Fibroblast of lung (primary cell): ENCODE measurements at regions not wholly inside any gene's neighbourhood (a gene's known extent, or its start where the extent isn't known, plus 50 kb on each side); places are given as distances from the start of the nearest gene placed in this dataset.
"Not testable (repeated sequence)": the region's sequence is repeated elsewhere in the genome, so short reads cannot be mapped to it uniquely, and the experiment has no call there.

Source experiments
- DNase-seq, 2 donors: peaks; one replicate each; pipeline versions ENCODE4 v3.0.0 to v3.0.0-alpha.2; 2010; ENCODE audit warnings: low read depth in 2 of 2
- H2AFZ ChIP-seq: 2 replicates; pipeline ENCODE4 v1.5.1; 2012; ENCODE audit warnings: low read length, control low read depth, inconsistent platforms
- H3K27ac ChIP-seq: 2 replicates; pipeline ENCODE4 v1.5.1; 2011; ENCODE audit warnings: low read length, control low read depth; ENCODE audit not compliant: insufficient read depth
- H3K27me3 ChIP-seq: 2 replicates; pipeline ENCODE4 v1.5.1; 2011; ENCODE audit warnings: mild to moderate bottlenecking, low read length; ENCODE audit not compliant: control insufficient read depth, insufficient read depth
- H3K36me3 ChIP-seq: 2 replicates; pipeline ENCODE4 v1.5.1; 2011; ENCODE audit warnings: low read length; ENCODE audit not compliant: control insufficient read depth, insufficient read depth
- H3K4me1 ChIP-seq: 2 replicates; pipeline ENCODE4 v1.5.1; 2011; ENCODE audit warnings: low read length; ENCODE audit not compliant: control insufficient read depth, insufficient read depth; ENCODE audit errors: extremely low read depth
- H3K4me2 ChIP-seq: 2 replicates; pipeline ENCODE4 v1.5.1; 2011; ENCODE audit warnings: low read length, control low read depth; ENCODE audit not compliant: insufficient read depth; ENCODE audit errors: extremely low read depth
- H3K4me3 ChIP-seq, 4 experiments: fragments of 200-600 bp in 1 of 4; sonication (generic) in 1 of 4; replicated peaks in 1 of 4; 2 replicates each; pipeline ENCODE4 v1.5.1; 2011 to 2016; ENCODE audit warnings: low read length in 4 of 4, low read depth in 3 of 4, mild to moderate bottlenecking in 3 of 4, control low read depth in 2 of 4, inconsistent platforms in 1 of 4, mixed read lengths in 1 of 4; ENCODE audit not compliant: insufficient read depth in 1 of 4; ENCODE audit errors: control extremely low read depth in 1 of 4
- H3K79me2 ChIP-seq: 2 replicates; pipeline ENCODE4 v1.5.1; 2012; ENCODE audit warnings: mild to moderate bottlenecking, low read length, inconsistent platforms; ENCODE audit not compliant: control insufficient read depth, insufficient read depth
- H3K9ac ChIP-seq: 2 replicates; pipeline ENCODE4 v1.5.1; 2011; ENCODE audit warnings: mild to moderate bottlenecking, low read length, control low read depth; ENCODE audit not compliant: insufficient read depth
- H3K9me3 ChIP-seq: 2 replicates; pipeline ENCODE4 v1.5.1; 2012; ENCODE audit warnings: low read depth, low read length; ENCODE audit not compliant: control insufficient read depth, insufficient read depth
- H4K20me1 ChIP-seq: 2 replicates; pipeline ENCODE4 v1.5.1; 2011; ENCODE audit warnings: low read length; ENCODE audit not compliant: control insufficient read depth, insufficient read depth; ENCODE audit errors: extremely low read depth
- CTCF ChIP-seq, 2 donors: IDR thresholded peaks in 1 of 2; conservative IDR thresholded peaks in 1 of 2; 1 replicate in 1 of 2; 2 replicates in 1 of 2; pipeline ENCODE4 v1.5.1; 2011 to 2012; ENCODE audit warnings: low read length in 2 of 2, control low read depth in 1 of 2, inconsistent platforms in 1 of 2, low read depth in 1 of 2, mild to moderate bottlenecking in 1 of 2
- EZH2 ChIP-seq: IDR thresholded peaks from 2 replicates; pipeline ENCODE4 v1.5.1; 2012; ENCODE audit warnings: low read length, control low read depth, mild to moderate bottlenecking; ENCODE audit errors: missing control alignments

DNA sequence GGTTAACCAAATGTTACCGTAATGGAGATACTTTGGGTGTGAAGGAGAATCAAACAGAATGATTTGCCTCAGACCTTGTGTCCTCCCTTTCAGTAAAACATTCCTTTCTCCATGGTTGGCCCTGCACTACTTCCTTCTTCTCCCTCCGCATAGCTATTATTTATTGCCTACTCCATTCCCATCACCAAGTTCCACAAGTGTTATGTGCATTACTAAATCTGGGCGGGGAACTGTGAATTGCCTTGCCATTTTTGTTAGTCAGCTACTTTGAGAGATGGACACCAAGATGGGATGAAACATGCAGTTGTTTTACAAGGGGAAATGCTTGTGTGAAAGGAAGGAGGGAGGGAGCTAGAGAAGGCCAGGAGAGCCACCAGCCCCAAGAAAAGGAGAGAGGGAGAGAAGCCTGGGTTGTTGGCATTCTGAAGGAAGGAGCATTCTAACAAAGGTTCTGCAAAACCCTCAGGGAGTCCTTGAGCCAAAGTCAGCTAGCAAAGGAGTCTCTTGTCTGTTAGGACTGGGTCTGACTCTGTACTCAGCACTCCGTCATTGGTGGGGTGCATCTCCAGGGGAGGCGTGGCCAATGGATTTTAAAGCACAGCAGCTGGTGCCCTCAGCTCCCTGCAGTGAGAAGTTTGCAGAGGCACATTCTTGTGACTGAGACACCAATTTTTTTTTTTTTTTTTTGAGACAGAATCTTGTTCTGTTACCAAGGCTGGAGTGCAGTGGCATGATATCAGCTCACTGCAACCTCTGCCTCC is 83.6 kb upstream of the CHD6 start:
- no peak for DNase-seq
- no peak overlapping the region for H3K4me3 ChIP-seq
- H3K9me3 ChIP-seq, result no peaks in the 10 kb centered on the region
- H3K79me2 ChIP-seq, result no peaks in the 10 kb centered on the region
- no peaks in the 10 kb centered on the region for H3K36me3 ChIP-seq
- H2AFZ ChIP-seq, result no peak overlapping the region
- no peaks in the 10 kb centered on the region for H4K20me1 ChIP-seq
- no peaks in the 10 kb centered on the region for H3K27me3 ChIP-seq
- TF ChIP-seq CTCF (conservative IDR thresholded peaks at IDR 0.05 in 1 of 2, IDR thresholded peaks at IDR 0.05 in 1 of 2; ENCODE audit: low read depth in 1 of 2, low read length in 2 of 2) (no peak), EZH2 (no peak)
- H3K27ac ChIP-seq, result no peak overlapping the region
- no peaks in the 10 kb centered on the region for H3K4me1 ChIP-seq
- H3K9ac ChIP-seq, result no peak overlapping the region
- no peak overlapping the region for H3K4me2 ChIP-seq

DNA sequence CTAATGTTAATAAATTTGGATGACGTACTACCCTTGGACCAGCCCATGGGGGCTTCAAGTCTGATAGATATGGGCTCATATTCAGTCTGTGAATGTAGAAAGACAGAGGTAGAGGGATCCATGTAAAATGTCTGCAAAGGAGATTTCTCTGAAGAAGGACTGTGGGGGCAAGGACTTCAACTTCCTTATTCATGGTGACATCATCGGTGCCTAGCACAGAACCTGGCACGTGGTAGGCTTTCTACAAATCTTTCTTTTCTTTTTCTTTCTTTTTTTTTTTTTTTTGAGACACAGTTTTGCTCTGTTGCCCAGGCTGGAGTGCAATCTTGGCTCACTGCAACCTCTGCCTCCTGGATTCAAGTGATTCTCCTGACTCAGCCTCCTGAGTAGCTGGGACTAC is 81.5 kb upstream of the CHD6 start:
- not testable (repeated sequence) for H3K36me3 ChIP-seq, H3K27ac ChIP-seq, H3K27me3 ChIP-seq, H2AFZ ChIP-seq, H3K9me3 ChIP-seq, H3K4me1 ChIP-seq, H3K4me3 ChIP-seq, H3K9ac ChIP-seq, H4K20me1 ChIP-seq, H3K4me2 ChIP-seq, H3K79me2 ChIP-seq, DNase-seq

- Histone ChIP-seq H3K4me2 (no peak overlapping the region), H3K9me3 (no peaks in the 10 kb centered on the region), H2AFZ (no peak overlapping the region), H3K9ac (no peak overlapping the region), H3K36me3 (no peaks in the 10 kb centered on the region), H3K79me2 (no peaks in the 10 kb centered on the region), H3K4me1 (no peaks in the 10 kb centered on the region), H4K20me1 (no peaks in the 10 kb centered on the region), H3K4me3 (no peak overlapping the region), H3K27me3 (no peaks in the 10 kb centered on the region), H3K27ac (no peak overlapping the region)
- peak; percentile 14 to 42 for DNase-seq
- TF ChIP-seq EZH2 (no peak), CTCF (conservative IDR thresholded peaks at IDR 0.05 in 1 of 2, IDR thresholded peaks at IDR 0.05 in 1 of 2; ENCODE audit: low read depth in 1 of 2, low read length in 2 of 2) (peak; percentile 90 to 95)
Measured at GRCh38 chr20:41697861-41698559, 79.8 kb upstream of the CHD6 start.
